ENCODE measurements at regions not wholly inside any gene's neighbourhood (a gene's known extent, or its start where the extent isn't known, plus 50 kb on each side); places are given as distances from the start of the nearest gene placed in this dataset.
"Not testable (repeated sequence)": the region's sequence is repeated elsewhere in the genome, so short reads cannot be mapped to it uniquely, and the experiment has no call there.

GRCh38 chr12:74780182-74780849 lies 242.7 kb downstream of the ATXN7L3B start:
- DNase-seq (ENCODE audit: low spot score), result no peak
- no peaks in the 10 kb centered on the region for H3K9me3 Mint-ChIP-seq (ENCODE audit: unreplicated experiment)
- H3K4me1 Mint-ChIP-seq (ENCODE audit: unreplicated experiment), result peaks cover 10% of the 10 kb centered on the region
- H3K4me3 Mint-ChIP-seq (ENCODE audit: unreplicated experiment), result no peak overlapping the region
- no peaks in the 10 kb centered on the region for H3K36me3 Mint-ChIP-seq (ENCODE audit: low read depth, unreplicated experiment)
- TF ChIP-seq, protein P1, sequence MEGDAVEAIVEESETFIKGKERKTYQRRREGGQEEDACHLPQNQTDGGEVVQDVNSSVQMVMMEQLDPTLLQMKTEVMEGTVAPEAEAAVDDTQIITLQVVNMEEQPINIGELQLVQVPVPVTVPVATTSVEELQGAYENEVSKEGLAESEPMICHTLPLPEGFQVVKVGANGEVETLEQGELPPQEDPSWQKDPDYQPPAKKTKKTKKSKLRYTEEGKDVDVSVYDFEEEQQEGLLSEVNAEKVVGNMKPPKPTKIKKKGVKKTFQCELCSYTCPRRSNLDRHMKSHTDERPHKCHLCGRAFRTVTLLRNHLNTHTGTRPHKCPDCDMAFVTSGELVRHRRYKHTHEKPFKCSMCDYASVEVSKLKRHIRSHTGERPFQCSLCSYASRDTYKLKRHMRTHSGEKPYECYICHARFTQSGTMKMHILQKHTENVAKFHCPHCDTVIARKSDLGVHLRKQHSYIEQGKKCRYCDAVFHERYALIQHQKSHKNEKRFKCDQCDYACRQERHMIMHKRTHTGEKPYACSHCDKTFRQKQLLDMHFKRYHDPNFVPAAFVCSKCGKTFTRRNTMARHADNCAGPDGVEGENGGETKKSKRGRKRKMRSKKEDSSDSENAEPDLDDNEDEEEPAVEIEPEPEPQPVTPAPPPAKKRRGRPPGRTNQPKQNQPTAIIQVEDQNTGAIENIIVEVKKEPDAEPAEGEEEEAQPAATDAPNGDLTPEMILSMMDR (IDR thresholded peaks at IDR 0.05; ENCODE audit: unreplicated experiment), result no peak
- no peak overlapping the region for H3K27ac Mint-ChIP-seq (ENCODE audit: unreplicated experiment)
- H3K27me3 Mint-ChIP-seq (ENCODE audit: unreplicated experiment), result peaks cover 5% of the 10 kb centered on the region

- H3K27ac Mint-ChIP-seq (ENCODE audit: unreplicated experiment); H3K9me3 Mint-ChIP-seq (ENCODE audit: unreplicated experiment); H3K36me3 Mint-ChIP-seq (ENCODE audit: low read depth, unreplicated experiment); H3K27me3 Mint-ChIP-seq (ENCODE audit: unreplicated experiment); DNase-seq (ENCODE audit: low spot score); H3K4me3 Mint-ChIP-seq (ENCODE audit: unreplicated experiment): not testable (repeated sequence)
- H3K4me1 Mint-ChIP-seq (ENCODE audit: unreplicated experiment), result peaks cover 10% of the 10 kb centered on the region
These were observed 243.2 kb downstream of the ATXN7L3B start for GRCh38 chr12:74780850-74781241.

DNA sequence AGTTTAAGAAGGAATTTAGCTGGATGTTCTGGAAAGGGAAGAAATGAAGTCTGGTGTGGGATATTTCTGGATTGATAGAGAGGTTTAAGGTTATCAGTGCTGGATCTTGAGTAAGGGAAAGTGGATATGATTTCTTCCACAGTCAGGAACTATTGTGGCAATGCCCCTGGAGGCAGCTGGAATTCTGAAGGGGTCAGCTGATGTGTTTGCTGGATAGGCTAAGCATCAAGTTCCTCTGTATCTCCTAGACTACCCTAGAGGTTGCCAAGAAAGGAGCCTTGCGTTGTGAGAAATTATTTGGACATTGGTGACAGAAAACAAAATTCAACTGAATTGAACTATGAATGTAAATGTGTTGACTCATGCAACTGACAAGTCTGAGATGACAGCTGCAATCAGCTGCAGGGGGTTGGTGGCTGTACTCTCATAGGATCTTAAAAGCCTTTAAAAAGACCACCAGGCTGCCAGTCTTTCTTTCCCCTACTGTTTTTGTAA lies 244.4 kb downstream of the ATXN7L3B start:
- H3K4me1 Mint-ChIP-seq (ENCODE audit: unreplicated experiment), result peaks cover 10% of the 10 kb centered on the region

GRCh38 chr12:74790931-74791330 lies 253.3 kb downstream of the ATXN7L3B start:
- Mint-ChIP-seq H3K9me3 (ENCODE audit: unreplicated experiment) (no peaks in the 10 kb centered on the region), H3K27me3 (ENCODE audit: unreplicated experiment) (no peaks in the 10 kb centered on the region), H3K4me3 (ENCODE audit: unreplicated experiment) (no peak overlapping the region), H3K36me3 (ENCODE audit: low read depth, unreplicated experiment) (no peaks in the 10 kb centered on the region), H3K27ac (ENCODE audit: unreplicated experiment) (no peak overlapping the region), H3K4me1 (ENCODE audit: unreplicated experiment) (peaks cover 7% of the 10 kb centered on the region)
- no peak for DNase-seq (ENCODE audit: low spot score)
- TF ChIP-seq, protein P1 (IDR thresholded peaks at IDR 0.05; ENCODE audit: unreplicated experiment), result no peak

More for the DNA sequence above, 244.4 kb downstream of the ATXN7L3B start:
- no peak for DNase-seq (ENCODE audit: low spot score)
- H3K36me3 Mint-ChIP-seq (ENCODE audit: low read depth, unreplicated experiment), result no peaks in the 10 kb centered on the region
- H3K9me3 Mint-ChIP-seq (ENCODE audit: unreplicated experiment), result no peaks in the 10 kb centered on the region
- peaks cover 5% of the 10 kb centered on the region for H3K27me3 Mint-ChIP-seq (ENCODE audit: unreplicated experiment)
- TF ChIP-seq, protein P1 (IDR thresholded peaks at IDR 0.05; ENCODE audit: unreplicated experiment), result no peak
- H3K4me3 Mint-ChIP-seq (ENCODE audit: unreplicated experiment), result no peak overlapping the region
- no peak overlapping the region for H3K27ac Mint-ChIP-seq (ENCODE audit: unreplicated experiment)

DNA sequence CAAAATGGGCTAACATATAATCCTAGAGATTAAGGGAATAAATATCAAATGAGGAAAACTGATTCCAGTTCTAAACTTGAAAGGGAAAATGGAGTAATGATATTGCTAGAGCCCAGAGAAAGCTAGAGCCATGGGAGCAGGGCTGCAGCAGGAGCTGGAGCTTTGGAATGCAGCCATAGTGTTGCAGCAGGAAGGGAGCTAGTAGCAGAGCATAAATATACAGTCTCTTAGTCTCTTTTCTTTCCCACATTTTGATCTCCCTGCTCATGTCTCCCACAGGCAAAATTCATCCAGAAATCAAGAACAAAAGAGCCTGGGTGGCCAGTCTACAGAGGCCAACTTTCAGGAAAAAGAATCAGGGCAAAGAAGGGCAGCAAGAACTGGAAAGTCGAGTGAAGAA lies 253.7 kb downstream of the ATXN7L3B start:
- H3K36me3 Mint-ChIP-seq (ENCODE audit: low read depth, unreplicated experiment), result no peaks in the 10 kb centered on the region
- no peak for DNase-seq (ENCODE audit: low spot score)

More for the DNA sequence above, 253.7 kb downstream of the ATXN7L3B start:
- no peak overlapping the region for H3K27ac Mint-ChIP-seq (ENCODE audit: unreplicated experiment)
- peaks cover 7% of the 10 kb centered on the region for H3K4me1 Mint-ChIP-seq (ENCODE audit: unreplicated experiment)
- H3K9me3 Mint-ChIP-seq (ENCODE audit: unreplicated experiment), result no peaks in the 10 kb centered on the region
- H3K4me3 Mint-ChIP-seq (ENCODE audit: unreplicated experiment), result no peak overlapping the region
- TF ChIP-seq, protein P1 (IDR thresholded peaks at IDR 0.05; ENCODE audit: unreplicated experiment), result no peak
- no peaks in the 10 kb centered on the region for H3K27me3 Mint-ChIP-seq (ENCODE audit: unreplicated experiment)
